Liver (tissue), 8 donors: ENCODE measurements at regions not wholly inside any gene's neighbourhood (a gene's known extent, or its start where the extent isn't known, plus 50 kb on each side); places are given as distances from the start of the nearest gene placed in this dataset.

Experiments used
- DNase-seq: peaks from one replicate; pipeline ENCODE4 v3.0.0-alpha.2; 2017; ENCODE audit warnings: low spot score
- H3K27ac ChIP-seq, 2 donors: one replicate each; pipeline ENCODE4 v1.7.0; 2013; ENCODE audit warnings: inconsistent platforms in 2 of 2, low read length in 2 of 2, control low read depth in 1 of 2, low read depth in 1 of 2, mild to moderate bottlenecking in 1 of 2
- H3K27me3 ChIP-seq, 4 donors: one replicate each; pipeline versions ENCODE4 v1.6.1 to v1.7.0; 2013; ENCODE audit warnings: low read length in 3 of 4, inconsistent platforms in 1 of 4, mild to moderate bottlenecking in 1 of 4, moderate library complexity in 1 of 4; ENCODE audit not compliant: control insufficient read depth in 4 of 4, insufficient read depth in 4 of 4
- H3K36me3 ChIP-seq, 4 donors: one replicate each; pipeline versions ENCODE4 v1.6.1 to v1.7.0; 2013; ENCODE audit warnings: low read length in 3 of 4, mild to moderate bottlenecking in 3 of 4, low read depth in 1 of 4, moderate library complexity in 1 of 4; ENCODE audit not compliant: control insufficient read depth in 4 of 4, insufficient read depth in 3 of 4
- H3K4me1 ChIP-seq, 4 donors: one replicate each; pipeline versions ENCODE4 v1.6.1 to v1.7.0; 2013; ENCODE audit warnings: low read length in 3 of 4, mild to moderate bottlenecking in 3 of 4, moderate library complexity in 1 of 4; ENCODE audit not compliant: control insufficient read depth in 4 of 4, insufficient read depth in 4 of 4
- H3K4me3 ChIP-seq, 3 donors: one replicate each; pipeline versions ENCODE4 v1.6.1 to v1.7.0; 2013; ENCODE audit warnings: low read length in 3 of 3, control low read depth in 1 of 3, low read depth in 1 of 3, mild to moderate bottlenecking in 1 of 3
- H3K9ac ChIP-seq, 2 donors: one replicate each; pipeline ENCODE4 v1.7.0; 2013; ENCODE audit warnings: low read length in 2 of 2, mild to moderate bottlenecking in 2 of 2, moderate library complexity in 2 of 2, control low read depth in 1 of 2, low read depth in 1 of 2
- H3K9me3 ChIP-seq, 4 donors: one replicate each; pipeline versions ENCODE4 v1.6.1 to v1.7.0; 2013; ENCODE audit warnings: low read length in 3 of 4; ENCODE audit not compliant: control insufficient read depth in 4 of 4
- EGR1 ChIP-seq, 2 donors: IDR thresholded peaks; 2 replicates each; pipeline ENCODE4 v1.6.1; 2016 to 2018; ENCODE audit warnings: antibody characterized with exemption in 2 of 2, low read depth in 2 of 2
- FOXA1 ChIP-seq: IDR thresholded peaks from 2 replicates; pipeline ENCODE4 v1.6.1; 2016; ENCODE audit warnings: antibody characterized with exemption
- FOXA2 ChIP-seq: IDR thresholded peaks from 2 replicates; pipeline ENCODE4 v1.6.1; 2016; ENCODE audit warnings: antibody characterized with exemption
- GABPA ChIP-seq, 2 donors: IDR thresholded peaks in 1 of 2; conservative IDR thresholded peaks in 1 of 2; 2 replicates each; pipeline ENCODE4 v1.6.1; 2016; ENCODE audit warnings: antibody characterized with exemption in 2 of 2, mild to moderate bottlenecking in 1 of 2, moderate library complexity in 1 of 2
- HNF4A ChIP-seq, 2 donors: conservative IDR thresholded peaks; 2 replicates each; pipeline ENCODE4 v1.6.1; 2016; ENCODE audit warnings: antibody characterized with exemption in 2 of 2, mild to moderate bottlenecking in 2 of 2
- HNF4G ChIP-seq: IDR thresholded peaks from 2 replicates; pipeline ENCODE4 v1.6.1; 2016; ENCODE audit warnings: antibody characterized with exemption
- JUND ChIP-seq, 2 donors: IDR thresholded peaks; 2 replicates each; pipeline ENCODE4 v1.6.1; 2016; ENCODE audit warnings: antibody characterized with exemption in 2 of 2
- NR2F2 ChIP-seq: IDR thresholded peaks from 2 replicates; pipeline ENCODE4 v1.6.1; 2016; ENCODE audit warnings: antibody characterized with exemption
- RAD21 ChIP-seq, 2 donors: IDR thresholded peaks; 2 replicates each; pipeline ENCODE4 v1.6.1; 2016; ENCODE audit warnings: antibody characterized with exemption in 2 of 2, mild to moderate bottlenecking in 2 of 2
- RXRA ChIP-seq, 2 donors: IDR thresholded peaks; 2 replicates each; pipeline ENCODE4 v1.6.1; 2017 to 2018; ENCODE audit warnings: antibody characterized with exemption in 2 of 2, mild to moderate bottlenecking in 1 of 2
- SP1 ChIP-seq: IDR thresholded peaks from 2 replicates; pipeline ENCODE4 v1.6.1; 2018; ENCODE audit warnings: antibody characterized with exemption, mild to moderate bottlenecking
- TAF1 ChIP-seq: conservative IDR thresholded peaks from 2 replicates; pipeline ENCODE4 v1.6.1; 2016; ENCODE audit warnings: antibody characterized with exemption, mild to moderate bottlenecking
- YY1 ChIP-seq: IDR thresholded peaks from 2 replicates; pipeline ENCODE4 v1.6.1; 2016; ENCODE audit warnings: antibody characterized with exemption, mild to moderate bottlenecking
- WGBS: extraction: QIAGEN DNeasy Blood & Tissue Kit; methylation state at CpG from one replicate; pipeline ENCODE4 v1.1.7; 2013; 5-methylcytosine and 5-hydroxymethylcytosine counted together
- TF ChIP-seq, protein P1 (sequence below): IDR thresholded peaks from 2 replicates; pipeline ENCODE4 v1.6.1; 2016; ENCODE audit warnings: antibody characterized with exemption
- TF ChIP-seq, protein P2 (sequence below): IDR thresholded peaks from 2 replicates; pipeline ENCODE4 v1.6.1; 2016; ENCODE audit warnings: antibody characterized with exemption, mild to moderate bottlenecking
- TF ChIP-seq, protein P3 (sequence below): IDR thresholded peaks from 2 replicates; pipeline ENCODE4 v1.6.1; 2016; ENCODE audit warnings: antibody characterized with exemption
- TF ChIP-seq, protein P4 (sequence below): IDR thresholded peaks from 2 replicates; pipeline ENCODE4 v1.6.1; 2016; ENCODE audit warnings: antibody characterized with exemption
- TF ChIP-seq, protein P5 (sequence below): fragments of 150-350 bp; IDR thresholded peaks from 2 replicates; pipeline ENCODE4 v1.5.1; 2017; ENCODE audit warnings: improper control_type of control experiment, low read depth, low read length; ENCODE audit not compliant: missing input control
- donor health status: healthy.
- donor health status: healthy.
- donor health status: healthy.
- donor health status: healthy.
- donor health status: healthy.

DNA sequence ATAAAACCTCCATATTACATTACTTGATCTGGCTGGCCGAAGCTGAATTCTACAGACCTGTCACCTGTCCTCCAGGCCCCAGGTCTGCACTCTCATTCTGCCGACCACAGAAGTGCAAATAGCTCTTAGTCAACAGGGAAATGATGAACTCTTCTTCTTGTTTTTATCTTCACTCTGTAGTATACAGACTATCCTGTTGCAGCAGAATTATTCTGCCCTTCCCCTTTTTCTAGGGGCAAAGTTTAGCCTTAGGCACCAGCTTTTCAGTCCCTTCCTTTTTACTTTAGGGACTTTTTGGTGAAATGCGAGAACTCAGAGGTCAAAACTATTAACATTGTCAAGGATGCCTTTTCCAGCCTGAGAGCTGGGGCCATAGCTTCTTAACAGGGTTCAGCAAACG is 229.6 kb upstream of the EGLN3 start:
- H3K4me1 ChIP-seq = no peaks in the 10 kb centered on the region
- no peak overlapping the region for H3K9ac ChIP-seq
- H3K9me3 ChIP-seq = no peaks in the 10 kb centered on the region
- DNase-seq = no peak
- H3K36me3 ChIP-seq = no peaks in the 10 kb centered on the region
- no peak overlapping the region for H3K27ac ChIP-seq
- no peaks in the 10 kb centered on the region for H3K27me3 ChIP-seq
- WGBS = 50% methylated on average over 4 of the region's 4 CpGs
- TF ChIP-seq RXRA (IDR thresholded peaks at IDR 0.05) = no peak
- TF ChIP-seq, protein P1, sequence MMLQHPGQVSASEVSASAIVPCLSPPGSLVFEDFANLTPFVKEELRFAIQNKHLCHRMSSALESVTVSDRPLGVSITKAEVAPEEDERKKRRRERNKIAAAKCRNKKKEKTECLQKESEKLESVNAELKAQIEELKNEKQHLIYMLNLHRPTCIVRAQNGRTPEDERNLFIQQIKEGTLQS = no peak
- no peak for TF ChIP-seq NR2F2
- no peak for TF ChIP-seq FOXA2
- no peak for TF ChIP-seq FOXA1
- no peak for TF ChIP-seq HNF4A (conservative IDR thresholded peaks at IDR 0.05)
- no peak for TF ChIP-seq TAF1
- TF ChIP-seq, protein P2, sequence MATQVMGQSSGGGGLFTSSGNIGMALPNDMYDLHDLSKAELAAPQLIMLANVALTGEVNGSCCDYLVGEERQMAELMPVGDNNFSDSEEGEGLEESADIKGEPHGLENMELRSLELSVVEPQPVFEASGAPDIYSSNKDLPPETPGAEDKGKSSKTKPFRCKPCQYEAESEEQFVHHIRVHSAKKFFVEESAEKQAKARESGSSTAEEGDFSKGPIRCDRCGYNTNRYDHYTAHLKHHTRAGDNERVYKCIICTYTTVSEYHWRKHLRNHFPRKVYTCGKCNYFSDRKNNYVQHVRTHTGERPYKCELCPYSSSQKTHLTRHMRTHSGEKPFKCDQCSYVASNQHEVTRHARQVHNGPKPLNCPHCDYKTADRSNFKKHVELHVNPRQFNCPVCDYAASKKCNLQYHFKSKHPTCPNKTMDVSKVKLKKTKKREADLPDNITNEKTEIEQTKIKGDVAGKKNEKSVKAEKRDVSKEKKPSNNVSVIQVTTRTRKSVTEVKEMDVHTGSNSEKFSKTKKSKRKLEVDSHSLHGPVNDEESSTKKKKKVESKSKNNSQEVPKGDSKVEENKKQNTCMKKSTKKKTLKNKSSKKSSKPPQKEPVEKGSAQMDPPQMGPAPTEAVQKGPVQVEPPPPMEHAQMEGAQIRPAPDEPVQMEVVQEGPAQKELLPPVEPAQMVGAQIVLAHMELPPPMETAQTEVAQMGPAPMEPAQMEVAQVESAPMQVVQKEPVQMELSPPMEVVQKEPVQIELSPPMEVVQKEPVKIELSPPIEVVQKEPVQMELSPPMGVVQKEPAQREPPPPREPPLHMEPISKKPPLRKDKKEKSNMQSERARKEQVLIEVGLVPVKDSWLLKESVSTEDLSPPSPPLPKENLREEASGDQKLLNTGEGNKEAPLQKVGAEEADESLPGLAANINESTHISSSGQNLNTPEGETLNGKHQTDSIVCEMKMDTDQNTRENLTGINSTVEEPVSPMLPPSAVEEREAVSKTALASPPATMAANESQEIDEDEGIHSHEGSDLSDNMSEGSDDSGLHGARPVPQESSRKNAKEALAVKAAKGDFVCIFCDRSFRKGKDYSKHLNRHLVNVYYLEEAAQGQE = no peak
- TF ChIP-seq YY1 = no peak
- no peak for TF ChIP-seq RAD21 (IDR thresholded peaks at IDR 0.05)
- TF ChIP-seq HNF4G = no peak
- no peak for TF ChIP-seq SP1
- TF ChIP-seq, protein P3, sequence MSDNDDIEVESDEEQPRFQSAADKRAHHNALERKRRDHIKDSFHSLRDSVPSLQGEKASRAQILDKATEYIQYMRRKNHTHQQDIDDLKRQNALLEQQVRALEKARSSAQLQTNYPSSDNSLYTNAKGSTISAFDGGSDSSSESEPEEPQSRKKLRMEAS = no peak
- TF ChIP-seq, protein P4, sequence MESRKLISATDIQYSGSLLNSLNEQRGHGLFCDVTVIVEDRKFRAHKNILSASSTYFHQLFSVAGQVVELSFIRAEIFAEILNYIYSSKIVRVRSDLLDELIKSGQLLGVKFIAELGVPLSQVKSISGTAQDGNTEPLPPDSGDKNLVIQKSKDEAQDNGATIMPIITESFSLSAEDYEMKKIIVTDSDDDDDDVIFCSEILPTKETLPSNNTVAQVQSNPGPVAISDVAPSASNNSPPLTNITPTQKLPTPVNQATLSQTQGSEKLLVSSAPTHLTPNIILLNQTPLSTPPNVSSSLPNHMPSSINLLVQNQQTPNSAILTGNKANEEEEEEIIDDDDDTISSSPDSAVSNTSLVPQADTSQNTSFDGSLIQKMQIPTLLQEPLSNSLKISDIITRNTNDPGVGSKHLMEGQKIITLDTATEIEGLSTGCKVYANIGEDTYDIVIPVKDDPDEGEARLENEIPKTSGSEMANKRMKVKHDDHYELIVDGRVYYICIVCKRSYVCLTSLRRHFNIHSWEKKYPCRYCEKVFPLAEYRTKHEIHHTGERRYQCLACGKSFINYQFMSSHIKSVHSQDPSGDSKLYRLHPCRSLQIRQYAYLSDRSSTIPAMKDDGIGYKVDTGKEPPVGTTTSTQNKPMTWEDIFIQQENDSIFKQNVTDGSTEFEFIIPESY = no peak
- no peak for TF ChIP-seq EGR1 (IDR thresholded peaks at IDR 0.05; ENCODE audit: low read depth in 2 of 2)
- TF ChIP-seq, protein P5, sequence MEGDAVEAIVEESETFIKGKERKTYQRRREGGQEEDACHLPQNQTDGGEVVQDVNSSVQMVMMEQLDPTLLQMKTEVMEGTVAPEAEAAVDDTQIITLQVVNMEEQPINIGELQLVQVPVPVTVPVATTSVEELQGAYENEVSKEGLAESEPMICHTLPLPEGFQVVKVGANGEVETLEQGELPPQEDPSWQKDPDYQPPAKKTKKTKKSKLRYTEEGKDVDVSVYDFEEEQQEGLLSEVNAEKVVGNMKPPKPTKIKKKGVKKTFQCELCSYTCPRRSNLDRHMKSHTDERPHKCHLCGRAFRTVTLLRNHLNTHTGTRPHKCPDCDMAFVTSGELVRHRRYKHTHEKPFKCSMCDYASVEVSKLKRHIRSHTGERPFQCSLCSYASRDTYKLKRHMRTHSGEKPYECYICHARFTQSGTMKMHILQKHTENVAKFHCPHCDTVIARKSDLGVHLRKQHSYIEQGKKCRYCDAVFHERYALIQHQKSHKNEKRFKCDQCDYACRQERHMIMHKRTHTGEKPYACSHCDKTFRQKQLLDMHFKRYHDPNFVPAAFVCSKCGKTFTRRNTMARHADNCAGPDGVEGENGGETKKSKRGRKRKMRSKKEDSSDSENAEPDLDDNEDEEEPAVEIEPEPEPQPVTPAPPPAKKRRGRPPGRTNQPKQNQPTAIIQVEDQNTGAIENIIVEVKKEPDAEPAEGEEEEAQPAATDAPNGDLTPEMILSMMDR = no peak
- no peak for TF ChIP-seq JUND (IDR thresholded peaks at IDR 0.05)
- no peak for TF ChIP-seq GABPA (IDR thresholded peaks at IDR 0.05 in 1 of 2, conservative IDR thresholded peaks at IDR 0.05 in 1 of 2)
- H3K4me3 ChIP-seq = no peak overlapping the region
